ENCODE measurements at regions not wholly inside any gene's neighbourhood (a gene's known extent, or its start where the extent isn't known, plus 50 kb on each side); places are given as distances from the start of the nearest gene placed in this dataset.

DNA sequence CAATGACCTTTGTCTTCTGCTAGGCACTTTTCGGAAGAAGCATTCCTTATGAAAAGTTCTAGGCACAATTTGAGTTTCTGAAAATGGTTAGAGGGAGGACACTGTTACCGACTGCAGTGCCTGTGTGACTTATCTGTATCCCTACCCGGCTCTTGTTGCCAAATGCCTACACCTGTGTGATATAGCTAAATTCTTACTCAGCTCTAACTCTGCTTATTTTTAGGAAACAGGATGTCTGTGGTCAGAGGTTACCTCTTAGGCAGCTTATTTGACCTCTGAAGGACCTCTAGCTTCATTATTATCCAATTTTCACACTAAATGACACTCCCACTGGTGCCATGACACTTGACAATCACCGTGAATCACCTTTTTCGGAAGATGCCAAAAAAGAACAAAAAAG lies 561.1 kb upstream of the SMIM31 start:
- intact Hi-C loops (cut with DNase I): no loop called here
- Histone ChIP-seq H3K27me3 (ENCODE audit: control insufficient read depth, insufficient read depth, low read length) (no peaks in the 10 kb centered on the region), H3K27ac (ENCODE audit: low read depth in 2 of 2, low read length in 2 of 2) (no peak overlapping the region), H3K4me1 (ENCODE audit: control insufficient read depth in 2 of 3, insufficient read depth in 2 of 3, low read depth in 1 of 3, low read length in 3 of 3) (no peaks in the 10 kb centered on the region), H3K4me3 (ENCODE audit: low read length in 3 of 3) (no peak overlapping the region), H3K9me3 (ENCODE audit: control insufficient read depth in 2 of 3, insufficient read depth in 1 of 3, low read length in 3 of 3) (no peaks in the 10 kb centered on the region), H3K36me3 (ENCODE audit: control insufficient read depth in 2 of 3, insufficient read depth in 3 of 3, low read length in 3 of 3) (no peaks in the 10 kb centered on the region), H3K9ac (ENCODE audit: low read length in 3 of 3) (no peak overlapping the region)
- TF ChIP-seq, protein P1, sequence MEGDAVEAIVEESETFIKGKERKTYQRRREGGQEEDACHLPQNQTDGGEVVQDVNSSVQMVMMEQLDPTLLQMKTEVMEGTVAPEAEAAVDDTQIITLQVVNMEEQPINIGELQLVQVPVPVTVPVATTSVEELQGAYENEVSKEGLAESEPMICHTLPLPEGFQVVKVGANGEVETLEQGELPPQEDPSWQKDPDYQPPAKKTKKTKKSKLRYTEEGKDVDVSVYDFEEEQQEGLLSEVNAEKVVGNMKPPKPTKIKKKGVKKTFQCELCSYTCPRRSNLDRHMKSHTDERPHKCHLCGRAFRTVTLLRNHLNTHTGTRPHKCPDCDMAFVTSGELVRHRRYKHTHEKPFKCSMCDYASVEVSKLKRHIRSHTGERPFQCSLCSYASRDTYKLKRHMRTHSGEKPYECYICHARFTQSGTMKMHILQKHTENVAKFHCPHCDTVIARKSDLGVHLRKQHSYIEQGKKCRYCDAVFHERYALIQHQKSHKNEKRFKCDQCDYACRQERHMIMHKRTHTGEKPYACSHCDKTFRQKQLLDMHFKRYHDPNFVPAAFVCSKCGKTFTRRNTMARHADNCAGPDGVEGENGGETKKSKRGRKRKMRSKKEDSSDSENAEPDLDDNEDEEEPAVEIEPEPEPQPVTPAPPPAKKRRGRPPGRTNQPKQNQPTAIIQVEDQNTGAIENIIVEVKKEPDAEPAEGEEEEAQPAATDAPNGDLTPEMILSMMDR (IDR thresholded peaks at IDR 0.05; ENCODE audit: borderline replicate concordance, extremely low read depth, insufficient read depth): no peak
- DNase-seq: no peak
- no peak for FAIRE-seq

DNA sequence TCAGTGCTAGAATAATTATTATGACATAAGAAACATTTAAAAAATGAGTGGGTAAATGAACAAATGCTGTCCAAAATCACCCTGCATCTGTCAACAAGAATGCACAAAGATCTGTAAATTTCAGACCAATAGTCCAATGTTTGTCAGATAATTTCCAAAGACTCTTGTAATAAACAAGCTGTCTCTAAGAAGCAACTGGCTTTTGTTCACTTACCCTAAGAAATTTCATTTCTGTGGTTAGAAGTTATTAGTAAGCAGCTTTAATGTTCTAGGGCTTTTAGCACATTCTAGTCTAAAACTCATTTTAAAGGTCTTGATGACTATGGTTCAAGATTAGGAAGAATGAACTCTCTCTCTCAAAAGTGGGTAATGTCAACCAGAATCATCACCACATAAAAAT lies 560.3 kb upstream of the SMIM31 start:
- TF ChIP-seq, protein P1 (IDR thresholded peaks at IDR 0.05; ENCODE audit: borderline replicate concordance, extremely low read depth, insufficient read depth): no peak
- Histone ChIP-seq H3K27ac (ENCODE audit: low read depth in 2 of 2, low read length in 2 of 2) (no peak overlapping the region), H3K4me1 (ENCODE audit: control insufficient read depth in 2 of 3, insufficient read depth in 2 of 3, low read depth in 1 of 3, low read length in 3 of 3) (no peaks in the 10 kb centered on the region), H3K36me3 (ENCODE audit: control insufficient read depth in 2 of 3, insufficient read depth in 3 of 3, low read length in 3 of 3) (no peaks in the 10 kb centered on the region), H3K4me3 (ENCODE audit: low read length in 3 of 3) (no peak overlapping the region), H3K27me3 (ENCODE audit: control insufficient read depth, insufficient read depth, low read length) (no peaks in the 10 kb centered on the region), H3K9me3 (ENCODE audit: control insufficient read depth in 2 of 3, insufficient read depth in 1 of 3, low read length in 3 of 3) (no peaks in the 10 kb centered on the region), H3K9ac (ENCODE audit: low read length in 3 of 3) (no peak overlapping the region)
- FAIRE-seq: no peak
- DNase-seq: no peak
- intact Hi-C loops (cut with DNase I): no loop called here

DNA sequence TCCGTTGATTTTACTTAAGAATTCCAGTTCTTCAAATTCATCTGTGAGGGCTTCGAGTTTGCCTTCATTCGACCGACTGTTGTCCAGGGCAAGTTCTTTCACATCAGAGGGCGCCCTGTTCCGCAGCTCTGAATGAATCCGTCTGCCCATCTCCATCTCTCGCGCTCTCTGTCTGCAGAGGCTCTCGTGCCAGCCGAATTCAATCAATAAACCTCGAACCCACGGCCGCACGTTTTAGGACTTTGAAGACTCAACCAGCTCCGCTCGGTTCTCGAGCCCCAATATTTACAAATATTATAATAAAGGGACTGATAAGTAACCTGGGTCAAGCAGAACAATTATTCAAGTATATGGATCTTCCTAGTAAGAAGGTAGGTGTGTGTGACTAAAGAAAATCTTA lies 556.4 kb upstream of the SMIM31 start:
- Histone ChIP-seq H3K4me3 (ENCODE audit: low read length in 3 of 3) (no peak overlapping the region), H3K4me1 (ENCODE audit: control insufficient read depth in 2 of 3, insufficient read depth in 2 of 3, low read depth in 1 of 3, low read length in 3 of 3) (no peaks in the 10 kb centered on the region), H3K9ac (ENCODE audit: low read length in 3 of 3) (no peak overlapping the region), H3K9me3 (ENCODE audit: control insufficient read depth in 2 of 3, insufficient read depth in 1 of 3, low read length in 3 of 3) (no peaks in the 10 kb centered on the region), H3K27me3 (ENCODE audit: control insufficient read depth, insufficient read depth, low read length) (no peaks in the 10 kb centered on the region), H3K27ac (ENCODE audit: low read depth in 2 of 2, low read length in 2 of 2) (no peak overlapping the region), H3K36me3 (ENCODE audit: control insufficient read depth in 2 of 3, insufficient read depth in 3 of 3, low read length in 3 of 3) (no peaks in the 10 kb centered on the region)
- no peak for FAIRE-seq
- no peak for DNase-seq
- TF ChIP-seq, protein P1 (IDR thresholded peaks at IDR 0.05; ENCODE audit: borderline replicate concordance, extremely low read depth, insufficient read depth): no peak
- intact Hi-C loops (cut with DNase I): no loop called here

DNA sequence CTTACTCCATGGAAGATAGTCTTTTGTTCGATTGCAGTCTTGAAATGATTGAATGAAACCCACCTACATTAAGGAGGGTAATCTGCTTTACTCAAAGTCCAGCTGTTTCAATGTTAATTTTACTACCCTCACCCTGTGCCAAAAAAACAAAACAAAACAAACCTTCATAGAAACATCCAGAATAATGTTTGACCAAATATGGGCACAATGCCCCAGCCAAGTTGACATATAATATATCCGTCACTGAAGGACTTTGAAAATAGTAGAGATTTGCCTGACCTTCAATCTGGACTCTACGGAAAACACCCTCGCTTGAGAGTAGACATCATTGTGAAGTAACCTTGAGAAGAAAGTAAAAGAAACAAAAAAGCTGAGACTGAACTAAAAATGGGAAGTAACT lies 550.5 kb upstream of the SMIM31 start:
- Histone ChIP-seq H3K27me3 (ENCODE audit: control insufficient read depth, insufficient read depth, low read length) (no peaks in the 10 kb centered on the region), H3K4me3 (ENCODE audit: low read length in 3 of 3) (no peak overlapping the region), H3K4me1 (ENCODE audit: control insufficient read depth in 2 of 3, insufficient read depth in 2 of 3, low read depth in 1 of 3, low read length in 3 of 3) (no peaks in the 10 kb centered on the region), H3K36me3 (ENCODE audit: control insufficient read depth in 2 of 3, insufficient read depth in 3 of 3, low read length in 3 of 3) (no peaks in the 10 kb centered on the region), H3K9ac (ENCODE audit: low read length in 3 of 3) (no peak overlapping the region), H3K27ac (ENCODE audit: low read depth in 2 of 2, low read length in 2 of 2) (no peak overlapping the region), H3K9me3 (ENCODE audit: control insufficient read depth in 2 of 3, insufficient read depth in 1 of 3, low read length in 3 of 3) (no peaks in the 10 kb centered on the region)
- DNase-seq: no peak
- intact Hi-C loops (cut with DNase I): no loop called here
- FAIRE-seq: no peak
- TF ChIP-seq, protein P1 (IDR thresholded peaks at IDR 0.05; ENCODE audit: borderline replicate concordance, extremely low read depth, insufficient read depth): no peak
